Stimulated activated naive CD4-positive, alpha-beta T cell treated with Interleukin-2 at 50 U/mL for 16 hours (primary cell): ENCODE measurements at regions not wholly inside any gene's neighbourhood (a gene's known extent, or its start where the extent isn't known, plus 50 kb on each side); places are given as distances from the start of the nearest gene placed in this dataset.

Experiments
- DNase-seq: peaks from one replicate; lab custom pipeline; 2025; lab: John Stamatoyannopoulos, UW

- DNase-seq = no peak
Observed at GRCh38 chr1:112788054-112788453, 72.9 kb upstream of the PPM1J start.

- DNase-seq = no peak
Observed at GRCh38 chr1:112783059-112783458, 67.9 kb upstream of the PPM1J start.

- DNase-seq = no peak
Observed at GRCh38 chr1:112779665-112780526, 64.8 kb upstream of the PPM1J start.

- no peak for DNase-seq
Observed at GRCh38 chr1:112778137-112778536, 63.0 kb upstream of the PPM1J start.

DNA sequence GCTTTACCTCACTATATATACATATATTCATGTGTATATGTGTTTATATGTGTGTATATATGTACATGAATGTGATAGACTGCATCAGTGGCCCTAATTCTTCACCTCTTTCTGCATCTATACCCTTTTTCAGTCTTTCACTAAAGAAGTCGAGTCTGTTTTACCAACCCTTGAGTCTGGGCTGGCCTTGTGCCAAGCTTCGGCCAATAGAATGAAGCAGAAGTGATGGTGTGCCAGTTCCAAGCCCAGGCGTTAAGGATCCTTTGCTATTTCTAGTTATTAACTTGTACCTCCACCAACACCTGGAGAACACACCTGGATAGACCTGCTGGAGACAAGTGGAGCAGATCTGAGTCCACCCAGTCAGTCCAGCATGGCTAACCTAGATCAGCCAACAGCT is 61.6 kb upstream of the PPM1J start:
- DNase-seq = no peak

DNA sequence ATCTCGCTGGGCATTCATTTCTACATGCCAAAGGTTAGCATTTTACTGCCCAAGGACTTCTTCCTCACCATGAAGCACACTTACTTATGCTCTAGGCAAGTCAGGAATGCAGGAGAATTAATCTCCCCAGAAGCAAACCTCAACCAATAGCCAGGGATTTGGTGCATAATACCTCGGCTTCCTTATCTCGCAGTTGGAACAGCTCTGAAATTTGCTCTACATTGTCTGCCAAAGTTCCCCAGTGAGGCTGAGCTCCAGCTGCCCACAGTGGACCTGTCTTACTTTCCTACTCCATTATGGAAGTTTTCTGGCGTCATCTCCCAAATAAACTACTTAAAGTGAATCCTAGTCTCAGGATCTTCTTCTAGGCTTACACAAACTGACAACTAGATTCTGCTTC is 57.6 kb upstream of the PPM1J start:
- no peak for DNase-seq

DNA sequence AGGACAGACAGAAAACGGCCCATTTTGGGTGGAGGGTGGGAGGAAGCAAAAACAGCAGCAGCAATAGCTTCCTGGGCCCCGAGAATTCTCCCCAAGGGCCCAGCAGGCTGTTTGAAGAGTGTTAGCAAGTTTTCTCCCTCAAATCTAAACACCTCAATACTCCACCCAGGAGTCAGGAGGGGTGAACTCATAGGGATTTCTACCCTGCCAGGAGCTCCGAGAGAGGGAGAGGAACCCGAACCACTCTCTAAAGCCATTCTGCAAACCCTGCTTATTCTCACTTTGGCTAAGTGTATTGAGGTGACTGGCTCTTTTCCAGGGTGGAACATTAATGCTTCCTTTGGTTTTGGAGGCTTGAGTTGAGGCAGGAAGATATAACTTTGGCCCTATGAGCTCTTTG is 55.6 kb upstream of the PPM1J start:
- no peak for DNase-seq

DNA sequence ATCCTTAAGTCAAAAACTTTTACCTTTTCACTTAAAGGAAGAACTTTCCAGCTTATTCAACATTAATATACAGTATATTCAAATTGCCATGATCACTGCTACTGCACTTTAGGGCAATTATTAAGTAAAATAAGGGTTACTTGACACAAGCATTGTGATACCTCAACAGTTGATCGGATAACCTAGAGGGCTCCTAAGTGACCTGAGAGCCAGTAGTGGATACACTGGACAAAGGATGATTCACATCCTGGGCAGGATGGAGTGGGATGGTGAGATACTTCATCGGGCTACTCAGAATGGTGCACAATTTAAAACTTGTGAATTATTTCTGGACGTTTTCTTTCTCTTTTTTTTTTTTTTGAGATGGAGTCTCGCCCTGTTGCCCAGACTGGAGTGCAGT is 54.5 kb upstream of the PPM1J start:
- no peak for DNase-seq

- no peak for DNase-seq
Observed at GRCh38 chr1:112767646-112768045, 52.5 kb upstream of the PPM1J start.
